NCI-H1092 treated with DMSO at 0.1 percent for 48 hours (cell line): ENCODE measurements at regions not wholly inside any gene's neighbourhood (a gene's known extent, or its start where the extent isn't known, plus 50 kb on each side); places are given as distances from the start of the nearest gene placed in this dataset.
"Not testable (repeated sequence)": the region's sequence is repeated elsewhere in the genome, so short reads cannot be mapped to it uniquely, and the experiment has no call there.

Experiments used
- DNase-seq: peaks from one replicate; lab custom pipeline; 2025; lab: John Stamatoyannopoulos, UW

DNA sequence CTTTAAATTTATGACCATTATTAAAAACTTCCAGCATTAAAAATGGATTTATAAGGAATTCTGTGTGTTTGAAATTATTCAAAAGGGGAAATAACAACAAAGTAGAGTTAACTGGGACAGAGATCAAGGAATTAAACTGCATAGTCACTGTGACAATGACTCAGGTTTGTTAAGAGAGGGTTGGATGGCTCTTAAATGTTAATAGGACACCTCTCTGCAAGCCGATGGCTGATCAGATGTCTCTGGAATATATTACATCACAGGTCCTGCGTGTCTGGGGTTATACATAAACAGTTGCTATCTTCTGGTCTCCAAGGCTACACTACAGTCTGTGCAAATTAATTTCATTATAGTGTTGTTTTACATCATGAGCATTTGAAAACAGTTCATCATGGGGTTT, 574.3 kb downstream of the COL12A1 start:
- no peak for DNase-seq

DNA sequence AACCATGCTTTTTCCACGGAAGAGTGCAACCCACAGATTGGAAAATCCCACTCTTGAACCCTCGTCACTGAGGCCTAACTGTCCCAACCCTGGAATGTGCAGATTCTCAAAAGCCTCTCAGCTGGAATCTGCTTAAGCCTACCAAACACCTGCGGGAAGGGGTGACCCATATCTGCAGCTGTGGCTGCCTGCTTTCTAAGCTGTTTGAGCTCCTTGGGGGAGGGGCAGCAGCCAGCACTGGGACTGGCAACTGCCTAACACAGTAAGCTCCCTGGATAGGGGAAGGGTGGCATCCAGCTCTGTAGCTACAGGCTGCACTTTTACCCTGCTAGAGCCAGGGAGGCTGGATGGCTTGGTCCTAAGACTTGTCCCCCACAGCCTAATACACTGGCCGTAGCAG, 579.6 kb downstream of the COL12A1 start:
- no peak for DNase-seq

- no peak for DNase-seq
Measured at GRCh38 chr6:74623027-74623426, 582.8 kb downstream of the COL12A1 start.

DNA sequence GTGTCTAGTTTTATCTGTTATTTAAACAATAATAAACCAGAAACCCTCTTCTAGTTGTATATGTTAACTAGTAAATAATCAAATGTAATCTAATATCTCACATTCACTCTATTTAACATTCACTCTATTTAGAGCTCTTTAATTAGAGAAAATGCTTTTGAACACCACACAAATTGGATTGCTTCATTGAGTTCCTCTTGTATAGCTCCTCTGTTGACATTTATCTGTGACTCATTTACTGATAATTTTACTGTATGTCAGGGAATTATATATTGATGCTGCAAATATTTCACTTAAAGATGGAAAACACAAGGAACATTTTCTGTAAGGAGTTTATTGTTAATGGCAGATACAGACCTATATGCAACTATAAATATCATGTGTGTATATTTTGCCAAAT, 594.6 kb downstream of the COL12A1 start:
- DNase-seq, result no peak

DNA sequence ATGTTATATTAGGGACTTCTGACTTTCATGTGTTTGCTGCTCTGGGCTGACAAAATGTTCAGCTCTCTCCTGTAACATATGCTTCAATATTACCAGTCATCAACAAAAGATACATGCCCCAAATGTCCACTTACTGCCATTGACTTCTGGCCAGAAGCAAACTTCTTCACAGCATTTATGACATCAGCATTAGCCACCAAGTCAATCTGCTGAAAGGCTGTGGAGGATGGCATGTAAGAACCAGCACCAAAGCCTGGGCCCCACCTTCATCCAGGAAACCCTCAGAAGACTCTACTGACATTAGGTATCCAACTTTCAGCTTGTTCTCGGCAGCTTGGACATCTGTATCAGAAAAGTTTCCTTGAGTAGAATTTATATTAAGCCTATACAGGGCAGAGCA, 595.5 kb downstream of the COL12A1 start:
- no peak for DNase-seq

- no peak for DNase-seq
Measured at GRCh38 chr6:74609871-74610270, 596.0 kb downstream of the COL12A1 start.

GRCh38 chr6:74607934-74608333, 597.9 kb downstream of the COL12A1 start:
- no peak for DNase-seq

DNA sequence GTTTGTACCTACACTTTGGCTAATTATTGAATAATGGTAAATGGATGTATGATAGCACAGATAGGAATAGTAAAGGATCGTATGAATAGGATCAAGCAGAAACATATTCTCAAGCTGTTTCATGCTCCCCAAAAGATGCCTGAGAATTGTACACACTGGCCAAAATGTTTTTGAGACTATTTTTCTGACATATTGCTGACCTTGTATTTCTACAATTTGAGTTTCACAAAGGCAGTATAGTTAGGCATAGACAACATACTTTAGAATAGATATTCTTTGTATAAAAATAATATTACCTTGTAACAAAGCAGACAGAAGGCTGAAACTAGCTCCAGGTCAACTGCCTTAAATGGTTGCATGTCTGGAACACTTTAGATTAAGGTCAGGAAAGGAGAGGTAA, 598.4 kb downstream of the COL12A1 start:
- no peak for DNase-seq

- no peak for DNase-seq
Measured at GRCh38 chr6:74606582-74607071, 599.2 kb downstream of the COL12A1 start.

DNA sequence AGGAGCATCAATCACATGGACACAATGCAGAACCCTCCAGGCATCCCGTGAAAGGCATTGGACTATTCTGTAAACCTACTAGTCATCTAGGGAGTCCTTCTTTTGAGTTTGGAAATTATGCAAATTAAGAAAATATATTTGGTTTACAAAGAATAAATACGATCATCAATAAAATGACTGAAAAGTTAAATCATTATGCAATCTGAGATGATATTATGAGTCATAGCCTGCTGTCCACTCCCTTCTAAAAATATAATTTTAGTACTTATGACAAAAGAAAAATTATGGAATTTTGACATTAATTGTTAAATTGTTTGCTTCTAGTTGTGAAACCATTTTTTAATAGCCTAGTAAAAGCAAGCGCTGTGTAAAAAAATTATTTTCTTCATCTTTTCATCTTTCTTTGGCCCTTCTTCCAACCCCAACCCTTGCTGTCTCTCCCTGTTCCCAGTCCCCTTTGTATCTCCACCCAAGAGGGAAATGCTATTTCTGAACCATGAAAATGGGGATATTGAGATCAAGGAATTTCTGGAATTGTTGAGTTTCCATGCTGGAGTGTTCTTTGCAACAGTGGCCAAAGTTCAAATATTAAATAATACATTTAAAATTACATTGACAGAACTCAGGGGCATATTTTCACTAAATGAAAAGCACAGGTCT, 599.8 kb downstream of the COL12A1 start:
- no peak for DNase-seq

DNA sequence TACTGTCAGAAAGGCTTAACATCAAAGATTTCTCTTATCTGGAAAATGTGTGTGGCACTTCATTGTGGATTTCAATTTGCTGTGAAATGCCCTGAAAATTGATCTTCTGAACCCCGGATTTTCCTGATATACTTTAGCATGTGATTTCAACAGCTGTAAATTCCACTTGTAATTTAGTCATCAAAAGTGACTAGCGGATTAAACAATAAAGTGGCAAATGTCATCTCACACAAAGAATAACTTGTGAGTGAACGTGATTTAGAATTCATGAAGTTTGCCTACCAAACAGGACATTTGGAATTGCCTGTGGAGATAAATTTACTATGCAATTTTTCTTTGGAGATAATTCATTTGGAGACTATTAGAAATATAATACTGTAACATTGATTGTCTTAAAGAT, 601.6 kb downstream of the COL12A1 start:
- no peak for DNase-seq

DNA sequence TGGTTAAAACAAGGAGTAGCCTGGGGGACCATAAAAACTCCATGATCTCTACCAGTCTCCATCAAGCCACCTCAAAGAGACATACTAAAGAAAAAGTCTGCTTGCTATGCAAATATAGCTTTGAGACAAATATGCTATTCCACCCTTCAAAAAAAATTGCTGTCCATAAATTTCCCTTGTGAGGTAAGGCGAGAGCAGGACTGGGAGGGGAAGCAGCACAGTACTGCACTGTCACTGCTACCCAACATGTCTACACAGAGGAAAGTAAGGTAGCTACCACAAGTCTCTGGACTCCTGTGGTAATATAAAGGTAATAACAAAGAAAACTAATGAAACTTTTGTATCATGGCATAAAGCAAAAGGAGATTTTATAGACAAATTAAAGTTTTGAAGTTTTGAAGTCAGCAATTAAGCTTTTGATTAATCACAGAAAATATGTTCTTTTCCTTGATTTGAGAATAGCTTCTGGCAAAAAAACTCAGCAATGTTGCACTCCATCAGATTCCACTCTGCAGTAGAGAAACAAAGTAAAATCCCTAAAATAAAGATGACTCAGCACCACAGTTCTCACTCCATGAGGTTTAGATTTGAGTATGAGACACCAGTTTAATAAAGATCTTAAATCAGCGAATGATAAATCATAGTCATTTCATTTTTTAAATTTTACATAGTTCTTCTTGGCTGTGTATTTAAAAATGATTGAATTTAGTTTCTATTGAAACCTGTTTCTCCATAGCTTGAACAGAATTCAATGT, 602.4 kb downstream of the COL12A1 start:
- DNase-seq, result no peak

DNA sequence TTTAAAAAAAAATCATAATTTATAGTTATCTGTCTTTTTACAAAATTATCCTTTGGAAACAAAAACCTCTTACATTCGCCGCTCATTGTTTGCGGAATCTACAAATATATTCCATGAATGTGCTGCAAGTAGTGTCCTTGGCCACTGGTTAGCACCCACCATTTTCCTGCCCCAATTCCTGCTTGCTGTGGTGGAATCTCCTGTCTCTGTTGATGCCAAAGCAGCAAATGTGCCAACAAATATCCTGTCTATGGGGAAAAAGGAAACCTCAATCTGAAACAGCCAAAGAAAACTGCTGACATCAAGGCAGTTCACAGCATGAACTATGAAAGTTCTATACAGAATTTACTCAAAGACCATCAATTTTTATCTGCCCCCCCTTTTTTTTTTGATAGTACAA, 603.6 kb downstream of the COL12A1 start:
- no peak for DNase-seq

DNA sequence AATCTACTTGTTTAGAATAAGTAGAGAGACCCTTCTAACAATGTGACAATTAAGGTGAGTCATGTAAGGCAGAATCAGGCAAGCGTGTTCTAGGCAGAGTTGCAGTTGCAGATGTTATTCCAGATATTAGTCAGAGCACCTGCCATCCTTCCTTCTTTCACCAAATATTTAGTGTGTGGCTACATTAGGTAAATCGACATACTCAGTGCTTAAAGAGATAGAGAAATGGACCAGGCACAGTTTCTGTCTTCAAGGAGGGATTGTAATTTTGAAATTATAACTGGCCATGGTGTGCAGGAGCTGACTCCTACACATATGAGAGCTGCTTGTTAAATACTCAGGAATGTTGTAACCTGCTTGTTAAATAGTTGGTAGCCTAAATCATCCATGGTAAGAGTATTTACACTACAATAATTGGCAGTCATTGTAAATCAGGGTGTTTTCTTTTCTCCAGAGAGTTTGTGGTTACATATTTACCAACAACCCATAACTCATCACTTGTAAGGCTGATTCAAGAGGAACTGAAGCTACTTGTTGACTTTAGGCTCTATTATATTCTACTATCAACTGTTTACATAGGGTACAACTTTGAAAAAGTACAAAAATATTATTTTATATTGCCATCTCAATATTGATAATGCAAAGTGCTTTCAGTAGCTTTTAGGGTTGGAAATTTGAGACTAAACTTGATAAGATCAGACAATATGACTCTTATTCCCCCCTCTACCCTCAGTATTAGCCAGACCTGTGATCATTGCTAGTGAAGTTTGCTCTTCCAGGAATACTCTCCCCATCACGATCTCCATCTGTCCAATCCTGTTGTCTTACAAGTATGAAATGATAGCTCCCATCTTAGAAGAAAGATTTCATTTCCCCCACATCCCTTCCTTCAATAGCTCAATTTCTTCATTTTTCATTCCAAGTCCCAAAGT, 607.1 kb downstream of the COL12A1 start:
- no peak for DNase-seq

- DNase-seq, result no peak
Measured at GRCh38 chr6:74597840-74598239, 608.0 kb downstream of the COL12A1 start.

GRCh38 chr6:74597266-74597665, 608.6 kb downstream of the COL12A1 start:
- no peak for DNase-seq

DNA sequence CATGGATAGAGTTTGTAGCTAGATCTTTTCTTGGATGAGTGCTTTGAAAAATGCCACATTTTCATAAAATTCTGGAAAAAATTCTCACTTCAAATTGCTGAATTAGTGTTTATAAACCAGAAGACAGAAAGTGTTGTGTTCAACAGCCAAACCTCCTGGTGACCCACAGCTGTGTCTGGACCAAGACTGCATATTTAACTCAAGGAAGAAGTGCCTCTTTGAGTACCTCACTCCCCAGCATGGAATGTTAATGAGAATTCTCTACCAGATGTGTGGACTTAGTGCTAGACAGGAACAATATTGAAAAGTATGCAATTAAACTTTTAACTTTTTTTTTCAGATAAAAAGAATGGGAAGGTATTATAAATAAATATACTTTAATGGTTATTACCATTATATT, 609.3 kb downstream of the COL12A1 start:
- DNase-seq, result no peak

- not testable (repeated sequence) for DNase-seq
Measured at GRCh38 chr6:74594350-74594749, 611.5 kb downstream of the COL12A1 start.

DNA sequence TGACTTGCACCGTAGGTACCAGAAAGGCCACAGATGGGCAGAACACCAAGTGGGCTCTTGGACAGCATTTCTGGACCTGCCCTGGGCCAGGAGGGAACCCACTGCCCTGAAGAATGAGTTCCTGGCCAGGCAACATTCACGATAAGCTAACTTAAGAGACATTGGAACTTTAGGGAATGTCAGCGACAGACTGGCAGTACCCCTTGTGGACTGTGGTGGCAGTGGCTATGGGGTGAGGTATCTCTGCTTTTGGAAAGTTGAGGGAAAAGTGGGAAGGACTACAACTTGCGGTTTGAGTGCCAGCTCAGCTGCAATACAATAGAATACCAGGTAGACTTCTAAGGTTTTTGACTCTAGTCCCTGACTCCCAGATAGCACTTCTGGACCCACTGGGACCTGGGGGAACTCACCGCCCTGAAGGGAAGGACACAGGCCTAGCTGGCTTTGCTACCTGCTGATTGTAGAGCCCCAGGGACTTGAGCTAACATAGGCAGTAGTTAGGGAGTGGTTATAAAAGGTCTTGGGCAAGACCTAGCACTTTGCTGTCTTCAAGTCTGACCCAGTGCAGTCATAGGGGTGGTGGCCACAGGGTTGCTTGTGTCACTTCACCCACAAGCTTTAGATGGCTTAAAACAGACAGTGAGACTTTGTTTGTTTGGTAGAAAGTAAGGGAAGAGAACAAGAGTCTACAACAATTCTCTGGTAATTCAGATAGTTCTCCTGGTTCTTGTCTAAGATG, 617.6 kb downstream of the COL12A1 start:
- DNase-seq, result no peak

DNA sequence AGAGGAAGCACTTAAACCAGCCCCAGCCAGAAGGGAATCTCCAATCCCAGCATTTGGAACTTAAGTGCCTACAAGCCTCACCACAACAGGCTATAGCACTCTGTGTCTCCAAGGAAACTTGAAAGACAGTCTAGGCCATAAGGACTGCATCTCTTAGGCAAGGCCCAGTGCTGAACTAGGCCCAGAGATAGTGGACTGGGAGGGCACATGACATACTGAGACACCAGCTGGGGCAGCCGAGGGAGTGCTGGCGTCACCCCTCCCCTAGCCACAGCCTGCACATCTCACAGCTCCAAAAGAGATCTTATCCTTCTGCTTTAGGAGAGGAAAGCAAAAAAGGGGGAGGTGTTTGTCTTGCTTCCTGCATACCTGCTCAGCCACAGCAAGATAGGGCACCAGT, 618.5 kb downstream of the COL12A1 start:
- DNase-seq, result no peak

GRCh38 chr6:74585753-74586152, 620.1 kb downstream of the COL12A1 start:
- no peak for DNase-seq

GRCh38 chr6:74581681-74582080, 624.2 kb downstream of the COL12A1 start:
- DNase-seq, result no peak
